ENCODE measurements at regions not wholly inside any gene's neighbourhood (a gene's known extent, or its start where the extent isn't known, plus 50 kb on each side); places are given as distances from the start of the nearest gene placed in this dataset.

GRCh38 chr2:21484643-21485042, 360.9 kb downstream of the TDRD15 start:
- DNase-seq (ENCODE audit: low read depth): no peak
- no peak for TF ChIP-seq CTCF (IDR thresholded peaks at IDR 0.05; ENCODE audit: insufficient read depth, low read depth, low read length, missing control alignments)

GRCh38 chr2:21486445-21486844, 362.7 kb downstream of the TDRD15 start:
- H3K4me3 ChIP-seq (ENCODE audit: low read length): no peak overlapping the region
- TF ChIP-seq CTCF (IDR thresholded peaks at IDR 0.05; ENCODE audit: insufficient read depth, low read depth, low read length, missing control alignments): no peak
- no peak for DNase-seq (ENCODE audit: low read depth)

More at GRCh38 chr2:21484643-21485042, 360.9 kb downstream of the TDRD15 start:
- no peak overlapping the region for H3K4me3 ChIP-seq (ENCODE audit: low read length)

GRCh38 chr2:21489080-21489479, 365.3 kb downstream of the TDRD15 start:
- no peak for TF ChIP-seq CTCF (IDR thresholded peaks at IDR 0.05; ENCODE audit: insufficient read depth, low read depth, low read length, missing control alignments)
- H3K4me3 ChIP-seq (ENCODE audit: low read length): no peak overlapping the region
- no peak for DNase-seq (ENCODE audit: low read depth)

GRCh38 chr2:21498016-21498415, 374.2 kb downstream of the TDRD15 start:
- no peak overlapping the region for H3K4me3 ChIP-seq (ENCODE audit: low read length)
- DNase-seq (ENCODE audit: low read depth): no peak
- TF ChIP-seq CTCF (IDR thresholded peaks at IDR 0.05; ENCODE audit: insufficient read depth, low read depth, low read length, missing control alignments): no peak

GRCh38 chr2:21500401-21500945, 376.7 kb downstream of the TDRD15 start:
- no peak for TF ChIP-seq CTCF (IDR thresholded peaks at IDR 0.05; ENCODE audit: insufficient read depth, low read depth, low read length, missing control alignments)
- DNase-seq (ENCODE audit: low read depth): no peak
- no peak overlapping the region for H3K4me3 ChIP-seq (ENCODE audit: low read length)

GRCh38 chr2:21501376-21502027, 377.7 kb downstream of the TDRD15 start:
- no peak for TF ChIP-seq CTCF (IDR thresholded peaks at IDR 0.05; ENCODE audit: insufficient read depth, low read depth, low read length, missing control alignments)
- no peak for DNase-seq (ENCODE audit: low read depth)
- H3K4me3 ChIP-seq (ENCODE audit: low read length): no peak overlapping the region

- TF ChIP-seq CTCF (IDR thresholded peaks at IDR 0.05; ENCODE audit: insufficient read depth, low read depth, low read length, missing control alignments): no peak
- H3K4me3 ChIP-seq (ENCODE audit: low read length): no peak overlapping the region
- no peak for DNase-seq (ENCODE audit: low read depth)
Measured at GRCh38 chr2:21515903-21516302, 392.1 kb downstream of the TDRD15 start.

Data from epithelial cell of esophagus (primary cell).